HG03558 (cell line): ENCODE measurements at regions not wholly inside any gene's neighbourhood (a gene's known extent, or its start where the extent isn't known, plus 50 kb on each side); places are given as distances from the start of the nearest gene placed in this dataset.
A peak's percentile ranks its signal among the peaks of the same experiment; 100 is the strongest.
"Not testable (repeated sequence)": the region's sequence is repeated elsewhere in the genome, so short reads cannot be mapped to it uniquely, and the experiment has no call there.

Experiments used
- ATAC-seq: cut with Tn5 transposase; IDR thresholded peaks from one replicate; pipeline ENCODE4 v1.9.1; 2021; ENCODE audit warnings: moderate number of reproducible peaks; ENCODE audit not compliant: unreplicated experiment; ENCODE audit errors: extremely low read depth

GRCh38 chr12:4160314-4161040, 113.1 kb upstream of the CCND2 start:
- ATAC-seq = no peak

- ATAC-seq = no peak
These were observed 113.7 kb upstream of the CCND2 start for GRCh38 chr12:4159851-4160250.

- no peak for ATAC-seq
These were observed 115.3 kb upstream of the CCND2 start for GRCh38 chr12:4158306-4158705.

- no peak for ATAC-seq
These were observed 116.4 kb upstream of the CCND2 start for GRCh38 chr12:4157122-4157521.

GRCh38 chr12:4156317-4156716, 117.2 kb upstream of the CCND2 start:
- no peak for ATAC-seq

GRCh38 chr12:4154672-4155225, 118.8 kb upstream of the CCND2 start:
- no peak for ATAC-seq

- peak; percentile 46 for ATAC-seq
These were observed 120.1 kb upstream of the CCND2 start for GRCh38 chr12:4153343-4153892.

GRCh38 chr12:4152145-4152795, 121.3 kb upstream of the CCND2 start:
- no peak for ATAC-seq

- ATAC-seq = no peak
These were observed 122.0 kb upstream of the CCND2 start for GRCh38 chr12:4151362-4152121.

- not testable (repeated sequence) for ATAC-seq
These were observed 123.2 kb upstream of the CCND2 start for GRCh38 chr12:4150355-4150754.

- peak; percentile 31 for ATAC-seq
These were observed 125.0 kb upstream of the CCND2 start for GRCh38 chr12:4148418-4149056.

- ATAC-seq = no peak
These were observed 126.5 kb upstream of the CCND2 start for GRCh38 chr12:4147031-4147481.

- no peak for ATAC-seq
These were observed 127.3 kb upstream of the CCND2 start for GRCh38 chr12:4145990-4146859.

GRCh38 chr12:4144676-4145075, 128.9 kb upstream of the CCND2 start:
- no peak for ATAC-seq

- ATAC-seq = no peak
These were observed 129.7 kb upstream of the CCND2 start for GRCh38 chr12:4143896-4144295.

- no peak for ATAC-seq
These were observed 132.0 kb upstream of the CCND2 start for GRCh38 chr12:4141348-4142270.

- no peak for ATAC-seq
These were observed 132.8 kb upstream of the CCND2 start for GRCh38 chr12:4140581-4141301.
